NCI-H146 (cell line): ENCODE measurements at regions not wholly inside any gene's neighbourhood (a gene's known extent, or its start where the extent isn't known, plus 50 kb on each side); places are given as distances from the start of the nearest gene placed in this dataset.
"Not testable (repeated sequence)": the region's sequence is repeated elsewhere in the genome, so short reads cannot be mapped to it uniquely, and the experiment has no call there.

Experiments used
- DNase-seq: peaks from one replicate; lab custom pipeline; 2025; lab: John Stamatoyannopoulos, UW

DNA sequence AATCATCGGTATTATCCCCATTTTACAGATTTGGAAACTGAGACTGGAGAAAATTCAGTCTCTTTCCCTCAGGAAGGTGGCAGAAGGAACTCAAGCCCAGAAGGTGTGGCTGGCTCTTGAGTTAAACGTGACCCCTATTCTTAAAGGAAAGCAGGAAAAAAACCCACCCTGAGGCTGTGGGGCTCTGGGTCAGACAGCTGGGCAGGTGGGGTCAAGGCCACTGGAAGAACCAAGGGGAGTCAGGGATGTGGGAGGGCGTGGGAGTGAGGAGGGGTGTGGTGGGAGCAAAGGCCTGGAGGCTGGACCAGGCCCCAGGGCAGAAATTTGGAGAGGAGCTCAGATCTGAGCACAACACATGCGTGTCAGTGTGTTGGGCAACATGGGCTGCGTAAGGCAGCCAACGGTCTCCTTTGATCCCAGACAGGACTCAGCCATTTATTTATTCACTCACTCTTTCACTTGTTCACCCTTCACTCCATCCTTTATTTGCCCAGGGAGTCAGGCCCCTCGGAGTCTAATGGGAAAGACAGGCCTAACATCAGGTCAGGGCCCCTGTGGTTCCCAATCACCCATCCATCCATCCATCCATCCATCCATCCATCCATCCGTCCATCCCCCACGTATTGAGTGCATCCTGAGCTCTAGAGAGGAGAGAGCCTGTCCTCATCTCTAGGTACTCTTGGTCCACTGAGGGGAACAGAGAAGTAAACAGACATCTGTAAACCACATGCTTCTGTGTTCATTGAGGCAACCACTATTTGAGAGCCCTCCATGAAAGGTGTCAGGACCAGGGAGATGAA lies 165.0 kb downstream of the VEGFA start:
- DNase-seq: no peak

DNA sequence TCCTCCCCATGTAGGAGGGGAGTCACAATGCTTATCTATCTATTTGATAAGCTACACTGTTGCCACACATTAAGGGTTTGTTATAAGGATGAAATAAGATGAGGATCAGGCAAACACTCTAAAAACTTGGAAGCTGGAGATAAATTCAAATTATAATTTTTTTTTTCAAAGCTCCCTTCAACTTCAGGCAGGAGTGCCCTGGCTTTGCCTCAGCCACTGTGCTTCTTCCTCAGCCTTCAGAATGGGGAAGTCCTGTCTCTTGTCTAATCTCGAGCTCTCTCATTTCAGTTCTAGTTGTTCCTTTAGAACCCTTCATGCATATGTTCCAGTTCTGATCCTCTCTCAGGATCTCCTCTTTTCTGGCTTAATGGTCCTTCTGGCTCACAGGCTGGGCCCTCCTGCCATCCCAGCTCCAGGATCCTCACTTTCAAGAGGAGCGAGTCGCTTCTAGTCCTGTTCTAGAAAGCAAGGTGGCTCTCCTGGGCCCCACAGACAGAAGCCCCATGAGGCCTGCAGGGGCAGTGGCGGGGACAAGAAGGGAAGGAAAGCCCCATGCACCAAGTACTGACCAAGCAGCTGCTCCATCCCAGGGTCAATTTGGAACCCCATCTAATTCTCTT lies 164.3 kb downstream of the VEGFA start:
- DNase-seq: no peak

DNA sequence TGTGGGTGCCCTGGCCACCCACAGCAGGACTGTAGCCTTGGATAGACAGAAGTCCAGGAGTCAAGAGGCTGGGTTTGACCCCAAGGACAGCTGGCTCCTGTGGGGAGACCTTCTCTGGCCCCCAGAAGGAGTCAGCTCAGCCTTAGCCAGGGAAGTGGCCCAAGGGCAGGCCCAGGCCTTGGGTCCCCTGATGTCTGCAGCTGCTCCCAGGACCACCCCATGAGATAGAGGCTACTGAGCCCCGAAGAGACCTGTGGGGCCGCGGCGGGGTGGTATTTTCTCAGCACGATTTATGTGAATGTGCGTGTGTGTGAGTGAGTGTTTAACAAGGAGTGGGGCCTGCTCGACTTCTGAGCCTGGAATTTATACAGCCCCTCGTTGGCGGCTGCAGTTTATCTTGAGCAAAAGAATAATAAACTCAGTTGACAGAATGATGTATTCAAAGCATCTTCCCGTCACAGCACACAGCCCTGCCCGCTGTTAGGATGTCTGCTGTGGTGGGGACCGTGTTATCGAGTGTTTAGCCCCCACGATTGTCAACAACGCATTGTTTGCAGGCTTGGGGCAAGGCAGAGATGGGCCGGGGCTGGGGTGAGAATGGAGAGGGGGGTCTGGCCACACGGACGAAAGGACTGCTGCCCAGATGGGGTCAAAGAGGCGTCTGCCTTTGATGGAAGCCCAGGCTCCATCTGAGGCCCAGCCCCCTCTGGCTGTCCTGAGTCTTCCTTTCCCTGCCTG lies 163.3 kb downstream of the VEGFA start:
- DNase-seq: no peak

DNA sequence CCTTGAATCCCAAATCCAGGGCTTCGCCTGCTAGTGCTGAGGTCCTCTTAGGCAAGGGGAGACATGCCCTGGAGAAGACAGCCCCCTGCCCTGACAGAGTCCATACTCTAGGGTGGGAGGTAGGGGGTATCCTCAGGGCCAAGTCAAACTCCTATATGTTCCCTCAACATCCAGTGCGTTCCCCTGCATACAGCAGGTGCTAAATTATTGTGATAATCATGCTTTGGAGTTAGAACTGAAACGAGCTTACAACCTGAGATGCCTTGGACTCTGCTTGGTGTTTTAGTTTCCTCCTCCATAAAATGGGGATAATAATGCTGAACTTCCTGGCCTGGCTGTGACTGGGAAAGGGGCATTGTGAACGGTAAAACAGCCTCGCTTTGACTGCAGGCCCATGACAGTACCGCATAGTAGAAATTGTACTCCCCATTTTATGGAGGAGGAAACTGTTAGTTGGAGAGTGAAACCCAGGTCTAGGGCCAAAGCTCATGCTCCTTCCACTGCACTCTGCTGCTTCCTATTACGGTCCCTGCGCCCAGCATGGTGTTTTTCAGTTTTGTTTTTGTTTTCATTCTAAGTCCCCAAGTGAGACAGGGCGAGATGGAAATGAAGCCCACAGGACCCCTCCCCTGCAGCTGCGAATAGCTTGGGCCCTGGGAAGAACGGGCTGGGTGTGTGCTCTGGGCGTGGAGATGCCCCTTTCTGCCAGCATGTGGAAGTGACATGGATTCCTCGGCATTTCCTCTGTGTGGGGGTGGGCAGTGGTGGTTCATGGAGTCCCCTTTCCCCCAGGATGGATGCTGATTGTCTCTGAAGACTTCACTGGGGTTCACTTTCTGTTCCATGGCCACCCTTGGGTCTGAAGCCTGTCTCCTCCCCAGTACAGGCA lies 162.5 kb downstream of the VEGFA start:
- DNase-seq: no peak

DNA sequence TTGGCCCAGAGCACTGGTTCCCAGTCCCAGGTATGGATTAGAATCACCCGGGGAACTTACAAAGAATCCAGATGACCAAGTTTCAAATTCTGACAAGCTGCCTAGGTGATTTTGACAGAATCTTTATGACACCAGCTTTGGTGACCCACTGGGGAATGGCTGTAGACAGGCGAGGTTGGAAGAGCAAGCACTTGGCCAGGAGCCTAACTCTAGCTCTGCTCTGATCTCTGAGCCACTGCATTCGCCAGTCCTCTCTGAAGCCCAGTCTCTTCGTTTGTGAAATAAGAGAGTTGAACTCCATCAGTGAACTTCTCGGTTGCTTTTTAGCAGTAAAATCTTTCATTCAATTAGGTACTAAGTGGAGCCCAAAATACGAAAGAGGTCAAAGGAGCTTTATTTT lies 161.2 kb downstream of the VEGFA start:
- DNase-seq: no peak

DNA sequence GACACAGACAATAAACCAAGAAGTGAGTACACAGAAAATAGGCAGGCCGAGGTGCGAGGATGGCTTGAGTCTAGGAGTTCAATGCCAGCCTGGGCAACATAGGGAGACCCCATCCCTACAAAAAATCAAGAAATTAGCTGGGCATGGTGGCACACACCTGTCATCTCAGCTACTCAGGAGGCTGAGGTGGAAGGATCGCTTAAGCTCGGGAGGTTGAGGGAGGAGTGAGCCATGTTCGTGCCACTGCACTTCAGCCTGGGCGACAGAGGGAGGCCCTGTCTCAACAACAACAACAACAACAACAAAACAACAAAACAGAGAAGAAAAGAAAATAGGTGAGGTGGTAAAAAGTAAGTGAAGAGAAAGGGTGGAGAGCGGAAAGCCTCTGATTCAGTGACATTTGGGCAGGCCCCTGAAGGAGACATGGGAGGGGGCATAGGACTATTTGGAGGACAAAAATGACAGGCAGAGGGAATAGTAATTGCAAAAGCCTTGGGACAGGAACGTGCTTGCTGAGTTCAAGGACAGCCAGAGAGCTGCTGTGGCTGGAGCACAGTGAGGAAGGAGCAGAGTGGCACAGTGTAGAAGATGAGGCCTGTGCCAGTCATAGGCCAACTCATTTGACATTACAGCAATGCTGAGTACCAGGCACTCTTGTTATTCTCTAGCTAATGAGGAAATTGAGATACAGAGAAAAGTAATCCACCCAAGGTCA lies 160.6 kb downstream of the VEGFA start:
- no peak for DNase-seq

DNA sequence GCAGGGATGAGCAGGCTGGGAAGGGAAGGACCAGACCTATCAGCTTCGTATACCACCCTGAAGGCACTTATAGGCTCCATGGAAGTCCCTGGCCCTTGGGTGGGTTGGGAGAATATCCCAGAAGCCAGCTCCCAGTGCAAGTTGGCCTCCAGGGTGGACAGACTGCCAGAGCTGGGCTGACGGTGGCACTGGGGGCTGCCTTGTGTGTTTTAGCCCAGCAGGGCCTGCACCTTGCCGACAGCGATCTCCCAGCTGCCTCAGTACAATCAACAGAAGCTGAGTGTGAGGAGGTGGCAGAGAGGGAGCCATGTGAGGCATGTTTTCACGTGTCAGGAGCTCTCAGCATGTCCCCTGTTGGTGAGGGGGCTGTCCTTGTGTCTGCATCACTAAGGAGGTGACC lies 159.5 kb downstream of the VEGFA start:
- no peak for DNase-seq

DNA sequence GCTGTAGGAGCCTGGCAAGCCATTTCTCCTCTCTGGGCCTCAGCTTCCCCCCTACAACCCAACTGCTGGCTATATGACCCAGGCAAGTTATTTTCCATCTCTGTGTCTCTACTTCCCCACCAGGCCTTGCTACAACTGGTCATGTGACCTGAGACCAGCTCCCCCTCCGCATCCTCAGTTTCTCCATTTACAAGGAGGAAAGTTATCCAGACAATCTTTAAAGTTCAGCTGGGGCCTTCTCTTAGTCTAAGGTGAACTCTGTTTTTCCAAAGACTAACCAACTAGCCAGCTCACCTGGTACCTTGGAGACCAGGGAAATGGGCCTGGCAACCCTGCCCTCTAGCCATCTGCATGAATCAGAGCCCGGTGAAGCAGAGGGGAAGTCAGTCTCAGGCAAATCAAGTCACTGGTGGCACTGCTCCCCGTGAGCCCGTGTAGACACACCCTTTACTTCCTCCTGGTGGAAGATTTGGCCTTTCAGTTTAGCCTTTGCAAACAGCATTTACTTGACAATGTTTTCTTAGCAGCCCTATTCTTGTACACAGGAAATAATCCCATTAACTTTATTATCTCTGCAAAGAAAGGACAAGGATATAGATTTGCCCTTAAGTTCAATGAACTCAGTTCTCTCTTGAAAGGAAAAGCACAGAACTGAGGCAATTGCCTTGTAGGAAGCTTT lies 157.7 kb downstream of the VEGFA start:
- no peak for DNase-seq

DNA sequence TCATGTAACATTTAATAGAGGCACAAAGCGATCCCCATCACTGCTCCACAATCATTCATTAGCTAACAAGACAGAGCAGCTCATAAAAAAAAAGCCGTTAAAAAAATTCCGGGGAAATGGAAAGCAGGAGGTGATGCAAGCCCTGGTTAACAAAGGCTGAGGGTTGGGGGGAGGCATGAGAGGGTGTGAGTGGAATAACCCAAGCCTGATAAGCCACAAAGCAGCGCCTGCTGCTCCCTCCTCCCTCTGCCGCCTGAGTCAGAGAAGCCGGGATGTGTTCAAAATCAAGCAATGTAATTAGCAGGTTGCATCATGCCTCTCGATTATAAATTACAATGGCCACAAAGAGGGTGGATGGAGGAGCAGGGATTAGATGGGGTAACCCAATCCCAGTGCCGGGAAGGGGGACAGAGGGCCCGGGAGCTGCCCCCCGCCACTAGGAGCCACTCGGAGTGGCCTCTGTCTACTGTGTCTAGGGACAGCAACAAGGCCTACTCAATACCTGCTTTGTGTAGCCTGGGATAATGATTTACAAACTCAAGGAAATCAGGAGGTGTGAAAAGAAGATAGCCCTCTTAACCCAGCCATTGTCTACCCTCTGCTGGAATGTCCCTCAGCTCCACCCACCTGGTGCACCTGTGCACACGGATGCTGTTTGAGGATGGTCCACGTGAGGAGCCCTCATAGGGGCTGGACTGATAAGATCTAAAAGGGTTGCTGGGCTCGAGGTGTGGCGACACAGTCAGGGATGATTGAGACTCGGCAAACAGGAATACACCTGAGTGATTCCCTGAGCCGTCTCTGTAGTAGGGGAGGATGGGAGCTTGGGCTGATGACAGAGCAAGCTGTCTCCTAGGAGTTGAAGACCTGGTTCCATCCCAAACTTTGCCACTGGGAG lies 156.9 kb downstream of the VEGFA start:
- DNase-seq: peak; percentile 100

DNA sequence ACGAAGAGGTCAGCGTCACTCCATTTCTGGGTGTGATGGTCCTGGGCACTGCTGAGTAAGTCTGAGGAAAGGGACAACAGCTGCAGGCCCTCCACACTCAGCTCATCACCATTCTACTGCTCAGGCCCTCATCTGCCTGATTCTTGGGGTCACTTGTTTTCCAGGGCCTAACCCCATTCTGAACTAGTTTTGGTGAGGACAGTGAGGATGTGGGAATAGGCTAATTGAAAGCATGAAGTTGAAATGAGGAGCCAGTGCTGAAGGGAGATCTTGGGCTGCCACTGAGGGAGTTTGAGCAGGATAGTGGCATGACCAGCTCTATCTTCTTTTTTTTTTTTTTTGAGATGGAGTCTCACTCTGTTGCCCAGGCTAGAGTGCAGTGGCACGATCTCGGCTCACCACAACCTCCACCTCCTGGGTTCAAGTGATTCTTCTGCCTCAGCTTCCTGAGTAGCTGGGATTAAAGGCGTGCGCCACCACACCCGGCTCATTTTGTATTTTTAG lies 155.7 kb downstream of the VEGFA start:
- not testable (repeated sequence) for DNase-seq

DNA sequence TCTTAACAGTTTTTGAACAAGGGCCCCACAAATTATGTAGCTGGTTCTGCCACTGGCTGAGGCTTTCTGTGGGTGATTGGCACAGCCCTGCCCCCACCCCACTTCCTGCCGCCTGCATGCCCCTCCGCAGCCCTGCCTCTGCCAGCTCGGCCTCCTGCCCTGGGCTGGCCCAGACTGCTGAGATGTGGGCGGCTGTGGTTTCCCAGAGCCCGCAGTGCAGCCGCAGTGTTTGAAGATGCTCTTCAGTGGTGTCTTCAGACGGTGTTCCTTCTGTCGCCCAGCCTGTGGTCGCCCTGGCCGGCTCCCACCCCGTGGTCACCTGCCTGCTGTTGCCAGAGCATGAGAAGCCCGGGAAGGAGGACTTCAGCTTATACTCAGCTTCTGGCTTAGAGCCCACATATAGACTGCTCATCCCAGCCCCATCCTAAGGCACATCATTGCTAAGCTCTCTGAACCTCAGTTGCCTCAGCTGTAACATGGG lies 154.3 kb downstream of the VEGFA start:
- no peak for DNase-seq

DNA sequence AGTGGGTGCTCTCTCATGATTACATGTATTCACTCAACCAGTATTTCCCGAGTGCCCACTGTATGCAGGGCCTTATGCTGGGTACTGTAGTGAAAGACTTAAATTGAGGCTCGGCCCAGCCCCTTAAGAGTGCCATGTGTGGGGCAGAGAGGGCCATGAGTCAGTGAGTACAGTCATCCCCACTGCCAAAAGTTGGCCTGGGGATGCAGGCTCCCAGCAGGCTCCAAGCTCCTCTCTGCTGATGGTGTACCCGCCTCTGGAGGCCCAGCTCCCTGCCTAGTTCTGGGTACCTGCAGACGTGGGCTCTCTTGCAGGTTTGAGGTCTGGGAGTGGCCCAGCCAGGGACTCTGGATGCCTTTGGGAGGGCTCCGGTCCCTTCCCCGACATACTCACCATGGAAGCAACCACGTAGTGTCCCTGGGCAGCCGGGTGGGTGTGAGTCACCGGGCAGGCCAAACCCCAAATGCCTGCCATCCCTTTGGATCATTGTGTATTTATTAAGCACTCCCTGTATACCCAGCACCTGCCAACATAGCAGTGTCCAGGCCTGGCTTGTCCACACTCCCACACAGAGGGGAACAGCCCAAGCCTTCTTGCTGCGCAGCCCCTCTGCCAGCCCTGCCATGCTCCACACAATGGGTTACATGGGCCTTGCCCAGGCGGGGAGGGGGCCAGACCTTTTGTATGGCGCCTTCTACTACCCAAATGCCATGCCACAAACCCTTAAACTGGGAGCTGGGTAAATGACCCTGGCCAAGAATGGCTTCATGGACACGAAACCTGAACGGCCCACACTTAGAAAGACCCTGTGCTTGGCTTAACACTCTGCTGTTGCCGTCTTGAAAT lies 153.6 kb downstream of the VEGFA start:
- DNase-seq: no peak

DNA sequence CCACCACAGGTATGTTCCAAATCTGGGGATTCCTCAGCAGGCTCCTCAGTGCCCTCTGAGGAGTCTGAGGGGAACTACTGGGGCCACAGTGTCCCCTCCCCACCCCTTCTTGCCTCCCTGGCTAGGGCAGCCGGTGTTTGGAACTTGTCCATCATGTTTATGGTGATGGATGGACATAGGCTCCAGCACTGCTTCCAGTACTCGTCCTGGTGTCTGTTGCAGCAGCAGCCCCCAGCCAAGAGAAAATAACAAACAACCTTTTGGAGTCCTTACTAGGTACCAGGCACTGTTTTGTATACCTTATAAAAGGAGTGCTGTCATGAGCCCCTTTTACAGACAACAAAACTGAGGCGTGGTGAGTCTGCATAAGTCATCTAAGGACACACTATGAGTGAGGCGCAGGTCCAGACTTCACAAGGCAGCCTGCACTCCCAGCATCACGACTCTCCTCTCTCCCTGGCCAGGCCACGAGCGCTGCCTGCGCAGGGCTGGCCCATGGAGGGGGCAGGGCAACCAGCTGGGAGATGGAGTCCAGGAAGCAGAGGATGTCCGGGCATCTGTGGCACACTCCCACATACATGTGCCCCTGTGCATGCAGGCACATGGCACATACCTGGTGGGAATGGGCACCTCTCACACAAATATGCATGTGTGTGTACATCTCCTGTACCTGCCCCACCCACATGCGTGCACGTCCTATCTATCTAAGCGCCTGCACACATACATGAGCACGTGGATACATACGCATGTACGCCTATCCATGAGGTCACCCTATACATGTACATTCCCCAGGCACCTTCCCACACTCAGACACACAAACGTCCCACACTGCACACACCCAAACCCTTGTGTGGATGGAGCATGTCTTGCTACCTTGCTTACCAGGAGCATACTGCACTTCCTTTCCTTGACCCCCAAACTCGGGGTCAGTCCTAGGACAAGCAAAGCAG lies 152.7 kb downstream of the VEGFA start:
- no peak for DNase-seq

DNA sequence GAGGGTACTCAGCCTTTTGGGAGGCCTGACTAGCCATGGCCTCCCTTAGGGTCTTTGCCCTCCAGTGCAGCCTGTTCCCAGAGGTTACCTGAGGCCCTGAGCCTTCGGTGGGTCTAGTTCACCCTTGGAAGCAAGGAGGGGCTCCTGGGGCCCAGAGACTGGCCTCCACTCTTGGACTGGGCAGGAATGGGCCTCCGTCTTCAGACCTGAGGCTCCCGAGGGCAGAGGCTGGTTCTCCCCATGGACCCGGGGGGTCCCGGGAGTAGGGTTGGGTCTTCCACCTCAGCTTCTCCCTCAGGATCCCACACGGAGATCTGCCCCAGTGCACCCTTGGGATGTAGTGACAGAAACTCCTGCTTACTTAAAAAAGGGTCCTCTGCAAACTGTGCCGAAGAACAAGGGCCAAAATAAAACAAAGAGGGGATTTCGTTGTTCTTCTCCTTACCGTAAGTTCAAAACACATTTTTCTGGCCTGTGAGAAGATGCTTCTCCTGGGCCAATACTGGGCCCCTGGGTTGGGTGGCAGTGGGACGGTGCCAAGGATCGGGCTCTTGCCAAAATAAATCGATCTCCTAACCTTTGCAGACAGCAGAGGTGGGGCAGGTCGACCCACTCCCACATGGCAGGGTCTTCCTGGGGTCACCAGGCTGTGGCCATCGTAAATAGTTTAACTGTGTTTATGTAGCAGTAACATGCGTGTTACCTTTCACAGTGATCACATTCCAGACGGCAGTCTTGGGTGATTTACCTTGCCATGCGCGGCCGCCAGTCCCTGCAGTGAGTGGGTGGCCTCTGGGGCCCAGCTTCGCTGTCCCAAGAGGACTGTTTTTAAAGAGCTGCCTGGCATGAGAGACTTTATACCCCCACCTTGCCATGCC lies 151.8 kb downstream of the VEGFA start:
- DNase-seq: no peak

DNA sequence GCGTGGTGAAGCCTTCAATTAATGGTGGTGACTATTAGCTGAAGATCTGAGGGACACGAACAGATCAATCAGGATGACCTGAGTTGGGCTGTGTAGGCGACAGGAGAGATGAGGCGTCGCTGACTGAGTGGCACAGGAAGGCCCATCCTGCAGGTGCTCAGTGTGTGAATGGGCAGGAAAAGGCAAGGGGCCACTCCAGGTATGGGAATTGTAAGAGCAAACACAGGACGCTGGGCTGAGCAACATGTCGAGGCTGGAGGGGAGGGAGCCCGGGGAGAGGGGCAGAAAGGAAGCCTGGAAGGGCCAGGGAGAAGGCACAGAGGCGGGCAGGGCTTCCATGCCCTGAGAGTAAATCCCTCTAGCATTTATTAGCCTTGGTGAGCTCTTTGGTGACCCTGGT lies 151.0 kb downstream of the VEGFA start:
- peak; percentile 59 for DNase-seq

DNA sequence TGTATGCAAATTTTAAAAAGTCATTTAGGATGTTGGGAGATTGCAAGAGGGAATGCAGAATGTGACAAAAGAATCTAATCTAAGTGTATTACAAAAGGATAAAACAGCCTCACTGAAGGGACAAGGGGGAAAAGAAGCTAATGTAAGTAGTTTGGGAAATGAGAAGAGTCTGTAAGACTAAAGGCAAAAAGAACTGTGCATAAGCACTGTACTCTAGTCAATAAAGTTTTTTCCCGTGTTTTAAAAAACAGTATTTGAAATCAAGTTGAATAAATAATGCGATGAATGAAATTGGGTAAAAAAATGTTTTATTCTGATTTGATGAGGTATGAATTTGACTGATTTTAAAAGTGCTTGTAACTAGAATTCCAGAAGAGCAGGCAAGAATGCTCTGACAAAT lies 149.8 kb downstream of the VEGFA start:
- no peak for DNase-seq
